SU-DHL-6 (cell line): ENCODE measurements at regions not wholly inside any gene's neighbourhood (a gene's known extent, or its start where the extent isn't known, plus 50 kb on each side); places are given as distances from the start of the nearest gene placed in this dataset.

Source experiments
- EZH2phosphoT487 ChIP-seq: fragments of 200-600 bp; sonication (generic), shearing (Covaris generic); conservative IDR thresholded peaks from 2 replicates; pipeline ENCODE4 v1.6.1; 2018; ENCODE audit warnings: mild to moderate bottlenecking, antibody characterized with exemption, low read length, moderate library complexity, mixed read lengths
- TF ChIP-seq, protein P1 (sequence below): fragments of 200-600 bp; sonication (generic); IDR thresholded peaks from one replicate; pipeline ENCODE4 v1.5.1; 2017; ENCODE audit warnings: antibody characterized with exemption, mild to moderate bottlenecking, low read length, moderate library complexity; ENCODE audit not compliant: insufficient read depth, poor library complexity, severe bottlenecking

DNA sequence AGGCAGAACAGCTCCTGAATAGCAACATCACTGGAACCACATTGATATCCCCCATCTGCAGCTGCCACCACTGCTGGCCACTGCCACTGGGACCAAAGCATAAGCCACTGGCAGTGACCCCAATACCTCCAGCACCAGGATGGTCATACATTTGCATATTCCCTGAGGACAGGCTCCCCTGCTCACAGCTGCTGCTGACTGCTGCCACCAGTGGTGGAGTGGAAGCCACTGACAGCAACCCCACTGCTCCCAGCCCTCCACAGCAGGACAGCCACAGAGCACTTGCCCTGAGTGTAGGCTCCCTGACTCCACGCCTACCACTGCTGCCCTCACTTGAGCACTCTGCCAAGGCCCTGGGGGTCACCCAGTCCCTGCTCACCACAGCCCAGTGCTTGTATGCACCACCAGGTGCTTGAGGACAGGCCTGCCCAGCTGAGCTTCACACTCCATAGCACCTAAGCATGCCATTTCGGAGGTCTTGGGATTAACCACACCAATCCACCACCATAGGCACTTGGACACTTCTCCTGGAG is 327.4 kb upstream of the RPS23 start:
- TF ChIP-seq, protein P1, sequence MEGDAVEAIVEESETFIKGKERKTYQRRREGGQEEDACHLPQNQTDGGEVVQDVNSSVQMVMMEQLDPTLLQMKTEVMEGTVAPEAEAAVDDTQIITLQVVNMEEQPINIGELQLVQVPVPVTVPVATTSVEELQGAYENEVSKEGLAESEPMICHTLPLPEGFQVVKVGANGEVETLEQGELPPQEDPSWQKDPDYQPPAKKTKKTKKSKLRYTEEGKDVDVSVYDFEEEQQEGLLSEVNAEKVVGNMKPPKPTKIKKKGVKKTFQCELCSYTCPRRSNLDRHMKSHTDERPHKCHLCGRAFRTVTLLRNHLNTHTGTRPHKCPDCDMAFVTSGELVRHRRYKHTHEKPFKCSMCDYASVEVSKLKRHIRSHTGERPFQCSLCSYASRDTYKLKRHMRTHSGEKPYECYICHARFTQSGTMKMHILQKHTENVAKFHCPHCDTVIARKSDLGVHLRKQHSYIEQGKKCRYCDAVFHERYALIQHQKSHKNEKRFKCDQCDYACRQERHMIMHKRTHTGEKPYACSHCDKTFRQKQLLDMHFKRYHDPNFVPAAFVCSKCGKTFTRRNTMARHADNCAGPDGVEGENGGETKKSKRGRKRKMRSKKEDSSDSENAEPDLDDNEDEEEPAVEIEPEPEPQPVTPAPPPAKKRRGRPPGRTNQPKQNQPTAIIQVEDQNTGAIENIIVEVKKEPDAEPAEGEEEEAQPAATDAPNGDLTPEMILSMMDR = no peak
- no peak for TF ChIP-seq EZH2phosphoT487
